ENCODE measurements at regions not wholly inside any gene's neighbourhood (a gene's known extent, or its start where the extent isn't known, plus 50 kb on each side); places are given as distances from the start of the nearest gene placed in this dataset.

GRCh38 chr12:91944637-91945036 lies 201.0 kb downstream of the BTG1 start (continued):
- TF ChIP-seq ATF3 (IDR thresholded peaks at IDR 0.05) (no peak), SP1 (IDR thresholded peaks at IDR 0.05) (no peak), FOXA2 (IDR thresholded peaks at IDR 0.05) (no peak), FOXA1 (IDR thresholded peaks at IDR 0.05) (no peak)
- TF ChIP-seq, protein P1, sequence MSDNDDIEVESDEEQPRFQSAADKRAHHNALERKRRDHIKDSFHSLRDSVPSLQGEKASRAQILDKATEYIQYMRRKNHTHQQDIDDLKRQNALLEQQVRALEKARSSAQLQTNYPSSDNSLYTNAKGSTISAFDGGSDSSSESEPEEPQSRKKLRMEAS (IDR thresholded peaks at IDR 0.05) = no peak

DNA sequence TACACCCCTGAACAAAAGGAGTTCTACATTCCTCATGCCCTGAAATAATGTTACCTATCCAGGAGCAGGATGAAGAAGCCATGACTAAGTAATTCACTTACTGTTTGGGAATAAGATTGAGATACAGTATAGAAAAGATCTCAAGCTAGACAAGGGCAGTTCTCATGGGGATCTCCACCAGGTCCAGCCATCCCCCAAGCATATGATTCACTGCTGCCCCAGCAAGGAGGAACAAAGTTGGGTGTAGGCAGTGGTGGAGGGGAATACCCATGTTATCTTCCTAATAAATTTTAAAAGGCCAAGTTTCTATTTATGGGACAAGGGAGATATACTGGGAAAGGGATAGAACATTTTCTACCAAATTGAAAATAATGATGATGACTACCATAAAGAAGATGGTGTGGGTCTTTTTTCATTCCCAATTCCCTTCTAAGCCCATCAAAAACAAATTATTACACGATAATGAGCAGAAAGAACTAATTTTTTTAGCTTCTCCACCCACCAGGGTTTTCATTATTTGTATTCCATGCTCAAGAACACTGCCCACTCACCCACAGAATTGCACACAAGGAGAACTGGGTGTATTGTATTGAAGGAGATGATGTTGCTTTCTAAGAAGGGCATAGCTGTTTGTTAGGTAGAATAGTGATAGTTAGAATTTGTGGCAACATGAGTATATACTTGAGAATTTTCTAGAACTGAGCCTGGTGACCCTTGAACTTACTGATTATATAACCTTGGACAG lies 204.6 kb downstream of the BTG1 start:
- Histone ChIP-seq H3K9ac (ENCODE audit: low read depth in 1 of 2, low read length in 2 of 2) (no peak overlapping the region), H3K4me1 (ENCODE audit: control insufficient read depth in 4 of 4, insufficient read depth in 4 of 4, low read length in 3 of 4) (no peaks in the 10 kb centered on the region), H3K27ac (ENCODE audit: low read depth in 1 of 2, low read length in 2 of 2) (no peak overlapping the region), H3K4me3 (ENCODE audit: low read depth in 1 of 3, low read length in 3 of 3) (no peak overlapping the region), H3K36me3 (ENCODE audit: control insufficient read depth in 4 of 4, insufficient read depth in 3 of 4, low read depth in 1 of 4, low read length in 3 of 4) (no peaks in the 10 kb centered on the region), H3K9me3 (ENCODE audit: control insufficient read depth in 4 of 4, low read length in 3 of 4) (no peaks in the 10 kb centered on the region), H3K27me3 (ENCODE audit: control insufficient read depth in 4 of 4, insufficient read depth in 4 of 4, low read length in 3 of 4) (no peaks in the 10 kb centered on the region)
- DNase-seq (ENCODE audit: low spot score) = no peak
- WGBS = 86% methylated on average over 1 of the region's 1 CpG
- TF ChIP-seq, protein P2, sequence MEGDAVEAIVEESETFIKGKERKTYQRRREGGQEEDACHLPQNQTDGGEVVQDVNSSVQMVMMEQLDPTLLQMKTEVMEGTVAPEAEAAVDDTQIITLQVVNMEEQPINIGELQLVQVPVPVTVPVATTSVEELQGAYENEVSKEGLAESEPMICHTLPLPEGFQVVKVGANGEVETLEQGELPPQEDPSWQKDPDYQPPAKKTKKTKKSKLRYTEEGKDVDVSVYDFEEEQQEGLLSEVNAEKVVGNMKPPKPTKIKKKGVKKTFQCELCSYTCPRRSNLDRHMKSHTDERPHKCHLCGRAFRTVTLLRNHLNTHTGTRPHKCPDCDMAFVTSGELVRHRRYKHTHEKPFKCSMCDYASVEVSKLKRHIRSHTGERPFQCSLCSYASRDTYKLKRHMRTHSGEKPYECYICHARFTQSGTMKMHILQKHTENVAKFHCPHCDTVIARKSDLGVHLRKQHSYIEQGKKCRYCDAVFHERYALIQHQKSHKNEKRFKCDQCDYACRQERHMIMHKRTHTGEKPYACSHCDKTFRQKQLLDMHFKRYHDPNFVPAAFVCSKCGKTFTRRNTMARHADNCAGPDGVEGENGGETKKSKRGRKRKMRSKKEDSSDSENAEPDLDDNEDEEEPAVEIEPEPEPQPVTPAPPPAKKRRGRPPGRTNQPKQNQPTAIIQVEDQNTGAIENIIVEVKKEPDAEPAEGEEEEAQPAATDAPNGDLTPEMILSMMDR (IDR thresholded peaks at IDR 0.05; ENCODE audit: low read depth, low read length, missing input control) = no peak
- TF ChIP-seq ATF3 (IDR thresholded peaks at IDR 0.05) (no peak), FOXA1 (IDR thresholded peaks at IDR 0.05) (no peak), FOXA2 (IDR thresholded peaks at IDR 0.05) (no peak), ZBTB33 (IDR thresholded peaks at IDR 0.05) (no peak), RXRA (IDR thresholded peaks at IDR 0.05) (no peak), HNF4A (conservative IDR thresholded peaks at IDR 0.05) (no peak), JUND (IDR thresholded peaks at IDR 0.05) (no peak), SP1 (IDR thresholded peaks at IDR 0.05) (no peak), GABPA (IDR thresholded peaks at IDR 0.05 in 1 of 2, conservative IDR thresholded peaks at IDR 0.05 in 1 of 2) (no peak), TAF1 (conservative IDR thresholded peaks at IDR 0.05) (no peak), REST (IDR thresholded peaks at IDR 0.05) (no peak)

All from liver (tissue), 8 donors.